NCI-H2107 (cell line): ENCODE measurements at regions not wholly inside any gene's neighbourhood (a gene's known extent, or its start where the extent isn't known, plus 50 kb on each side); places are given as distances from the start of the nearest gene placed in this dataset.

Source experiments
- DNase-seq: peaks from one replicate; lab custom pipeline; 2025; lab: John Stamatoyannopoulos, UW

DNA sequence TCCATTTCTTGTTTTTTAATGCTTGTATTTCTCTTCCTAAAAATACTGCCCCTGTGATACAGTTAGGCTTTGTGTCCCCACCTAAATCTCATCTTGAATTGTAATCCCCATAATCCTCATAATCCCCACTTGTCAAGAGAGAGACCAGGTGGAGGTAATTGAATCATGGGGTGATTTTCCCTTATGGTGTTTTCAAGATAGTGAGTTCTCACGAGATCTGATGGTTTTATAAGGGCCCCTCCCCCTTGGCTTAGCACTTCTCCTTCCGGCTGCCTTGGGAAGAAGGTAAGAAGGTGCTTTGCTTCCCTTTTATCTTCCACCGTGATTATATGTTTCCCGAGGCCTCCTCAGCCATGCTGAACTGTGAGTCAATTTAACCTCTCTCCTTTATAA, 227.4 kb downstream of the MAN2A1 start:
- no peak for DNase-seq

DNA sequence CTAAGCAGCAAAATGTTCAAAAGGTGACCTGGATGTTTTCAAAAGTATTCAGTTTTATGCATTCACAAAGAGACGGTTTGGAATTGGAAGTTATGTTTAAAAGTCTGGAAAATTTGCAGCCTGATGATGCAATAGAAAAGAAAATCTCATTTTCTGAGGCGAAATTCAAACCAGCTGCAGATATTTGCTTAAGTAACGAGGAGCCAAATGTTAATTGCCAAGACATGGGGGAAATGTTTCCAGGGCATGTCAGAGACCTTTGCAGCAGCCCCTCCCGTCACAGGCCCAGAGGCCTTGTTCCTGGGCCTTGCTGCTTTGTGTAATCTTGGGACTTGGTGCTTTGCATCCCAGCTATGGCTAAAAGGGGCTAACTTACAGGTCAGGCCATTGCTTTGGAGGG, 228.2 kb downstream of the MAN2A1 start:
- DNase-seq = no peak

DNA sequence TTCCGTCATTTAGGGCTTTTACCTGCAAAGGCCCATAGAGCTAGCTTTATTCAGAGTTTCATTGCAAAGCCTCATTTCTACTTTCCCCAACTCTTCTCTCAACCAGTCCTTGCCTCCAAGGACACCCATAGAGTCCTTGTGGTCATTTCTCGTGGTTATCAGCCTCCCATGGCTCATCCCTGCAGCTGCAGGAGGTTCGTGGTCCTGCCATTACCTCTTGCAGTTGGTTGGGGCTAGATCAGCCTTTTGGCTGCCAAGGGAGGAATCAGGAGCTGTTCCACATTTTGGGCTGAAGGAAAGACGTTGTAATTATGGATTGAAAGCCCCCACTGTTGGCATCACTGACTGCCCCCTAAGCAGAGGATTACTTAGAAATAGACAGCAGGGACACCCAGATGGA, 231.0 kb downstream of the MAN2A1 start:
- no peak for DNase-seq

DNA sequence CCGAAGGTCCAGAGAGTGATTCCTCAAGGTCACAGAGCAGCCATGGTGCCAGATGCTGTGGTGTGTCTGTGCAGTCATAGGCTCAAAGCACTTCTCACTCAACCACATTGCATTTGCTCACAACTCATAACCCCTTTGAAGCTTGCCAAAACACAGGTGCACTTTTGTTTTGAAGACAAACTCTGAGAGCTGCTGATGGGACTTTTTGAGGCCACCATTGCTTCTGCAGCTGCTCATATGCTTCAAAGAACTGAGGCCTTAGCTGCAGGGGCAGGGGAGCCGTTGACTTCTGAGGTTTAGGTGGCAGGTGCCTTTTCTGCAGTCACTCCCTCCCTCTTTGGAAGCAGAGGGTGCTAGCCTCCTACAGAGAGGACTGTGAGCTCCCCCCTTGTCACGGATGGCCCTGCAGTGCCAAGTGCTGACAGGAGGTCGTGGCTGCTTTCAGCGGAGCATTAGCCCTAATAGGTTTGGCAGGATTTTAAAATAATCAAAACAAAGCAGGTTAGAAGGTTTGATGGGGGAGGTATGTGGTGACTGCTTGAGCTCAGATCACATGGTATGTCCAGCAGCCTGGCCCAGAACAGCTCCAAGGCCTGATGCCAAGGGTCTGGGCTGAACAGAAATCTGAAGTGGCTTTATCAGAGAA, 232.1 kb downstream of the MAN2A1 start:
- DNase-seq = peak; percentile 30

DNA sequence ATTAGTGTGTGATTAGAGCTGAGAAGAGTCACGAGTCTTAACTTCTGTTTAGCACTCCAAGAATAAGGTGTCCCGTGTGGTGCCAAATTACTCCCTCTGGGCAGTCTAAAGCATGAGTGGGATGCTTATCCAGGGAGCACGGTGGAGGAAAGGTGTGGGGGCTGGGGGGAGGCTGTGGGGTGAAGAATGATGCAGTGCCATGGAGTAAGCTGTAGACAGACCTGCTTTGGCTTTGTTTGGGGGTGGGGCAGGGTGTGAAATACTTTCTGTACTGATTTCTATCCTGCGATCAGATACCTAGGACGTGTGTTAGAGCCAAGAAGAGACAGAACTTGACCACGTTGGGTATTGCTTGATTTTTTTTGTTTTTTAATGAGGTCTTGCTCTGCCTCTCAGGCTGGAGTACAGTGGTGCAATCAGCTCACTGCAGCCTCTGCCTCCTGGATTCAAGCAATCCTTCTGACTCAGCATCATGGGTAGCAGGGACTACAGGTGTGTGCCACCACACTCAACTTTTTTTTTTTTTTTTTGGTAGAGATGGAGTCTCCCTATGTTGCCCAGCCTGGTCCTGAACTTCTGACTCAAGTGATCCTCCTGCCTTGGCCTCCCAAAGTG, 232.8 kb downstream of the MAN2A1 start:
- DNase-seq = no peak

DNA sequence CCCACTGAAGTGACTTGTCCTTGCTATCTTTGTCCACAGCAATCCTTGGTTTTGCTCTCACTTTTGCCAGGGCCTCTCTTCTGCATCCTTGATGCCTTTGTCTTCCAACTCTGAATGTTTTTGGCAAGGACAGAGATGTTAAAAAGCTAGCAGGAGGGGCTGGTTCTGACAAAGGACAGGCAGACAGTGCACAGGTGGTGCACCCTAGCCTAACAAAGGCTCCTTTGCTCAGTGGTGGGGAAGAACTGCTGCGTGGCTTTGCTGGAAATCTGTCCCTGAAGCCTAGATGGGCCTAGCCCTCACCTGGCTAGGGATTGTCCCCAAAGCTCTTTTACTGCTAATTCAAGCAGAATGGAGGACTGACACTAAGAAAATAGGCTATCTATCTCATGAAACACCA, 233.5 kb downstream of the MAN2A1 start:
- no peak for DNase-seq

DNA sequence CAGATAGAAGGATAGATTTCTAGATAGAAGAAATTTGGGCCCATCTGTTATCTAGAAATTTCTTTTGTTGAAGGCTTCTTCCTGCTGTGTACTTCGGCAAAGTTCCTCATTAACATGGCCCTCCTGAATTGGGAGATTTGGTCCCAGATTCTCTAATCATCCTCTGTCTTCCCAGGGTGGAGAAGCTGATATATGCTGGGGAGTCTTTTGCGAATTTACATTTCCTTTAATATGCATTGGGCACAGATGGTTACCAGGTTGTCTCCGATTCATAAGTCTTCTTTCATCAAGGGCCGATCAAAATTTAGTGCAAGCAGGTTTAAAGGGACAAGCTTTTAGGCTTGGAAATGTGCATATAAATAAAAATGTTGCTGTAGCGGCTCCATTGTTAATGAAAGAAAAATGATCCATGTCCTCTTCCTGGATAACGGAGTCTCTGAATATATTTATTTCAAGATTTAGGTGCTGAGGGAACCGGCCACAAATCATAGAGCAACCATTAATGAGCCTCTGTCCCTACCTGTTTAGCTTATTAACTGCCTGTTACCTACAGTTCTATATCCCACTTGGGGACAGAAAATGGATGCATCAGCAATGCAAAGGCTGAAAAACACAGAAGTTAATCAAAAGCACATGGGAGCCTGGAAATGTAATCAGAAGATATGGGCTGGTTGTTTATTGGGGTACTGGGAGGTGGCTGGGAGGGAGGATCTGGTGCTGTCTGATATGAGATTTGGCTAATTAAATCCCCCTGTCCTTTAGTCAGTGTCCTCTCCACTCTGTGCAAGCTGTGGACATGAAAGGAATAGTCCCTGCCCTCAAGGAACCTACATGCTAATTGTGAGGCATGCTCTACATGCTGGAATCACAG, 234.7 kb downstream of the MAN2A1 start:
- no peak for DNase-seq

DNA sequence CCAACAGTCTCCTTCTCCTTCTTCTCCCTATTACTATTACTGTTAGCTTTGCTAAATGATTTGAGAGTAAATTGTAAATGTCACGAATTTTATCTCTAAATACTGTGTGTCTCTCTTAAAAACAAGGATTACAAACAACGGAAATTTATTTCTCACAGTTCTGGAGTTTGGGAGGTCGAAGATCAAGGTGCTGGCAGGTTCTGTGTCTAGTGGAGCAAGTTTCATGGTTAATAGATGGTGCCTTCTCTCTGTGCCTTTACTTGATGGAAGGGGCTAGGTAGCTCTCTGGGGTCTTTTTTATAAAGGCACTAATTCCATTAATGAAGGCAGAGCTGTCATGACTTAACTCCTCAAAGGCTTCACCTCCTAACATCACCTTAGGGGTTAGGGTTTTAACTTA, 237.9 kb downstream of the MAN2A1 start:
- DNase-seq = no peak

DNA sequence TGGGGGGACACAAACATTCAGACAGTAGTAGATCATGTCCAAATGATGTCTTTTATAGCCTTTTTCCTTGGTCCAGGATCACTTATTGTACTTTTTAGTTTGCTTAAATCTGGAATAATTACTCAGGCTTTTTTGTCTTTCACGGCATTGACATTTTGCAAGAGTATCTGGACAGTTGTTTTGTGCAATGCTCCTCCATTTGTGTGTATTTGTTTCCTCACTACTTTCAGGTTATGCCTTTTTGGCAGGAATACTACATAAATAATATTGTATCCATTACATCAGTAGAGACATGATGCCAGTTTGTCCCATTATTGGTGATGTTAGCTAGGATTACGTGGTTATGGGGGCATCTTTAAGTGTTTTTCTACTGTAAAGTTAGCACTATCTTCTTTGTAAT, 238.3 kb downstream of the MAN2A1 start:
- DNase-seq = no peak

DNA sequence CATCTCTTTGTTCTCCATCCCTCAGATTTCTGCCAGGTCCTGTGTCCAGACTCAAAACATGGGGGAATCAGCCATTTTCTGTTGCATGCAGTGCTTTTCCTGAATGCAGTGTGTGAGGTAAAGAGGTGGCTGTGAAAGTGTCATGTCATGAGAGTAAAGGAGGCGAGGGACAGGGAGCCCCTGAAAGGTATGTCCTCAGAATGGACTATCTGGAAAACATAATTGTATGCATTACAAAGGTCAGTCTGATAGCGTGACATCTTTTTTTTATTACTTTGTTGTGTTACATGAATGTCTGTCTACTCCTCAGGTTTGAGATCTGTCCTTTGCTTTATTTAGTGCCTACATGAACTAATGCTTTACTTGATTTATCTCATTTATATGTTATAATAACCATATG, 239.1 kb downstream of the MAN2A1 start:
- no peak for DNase-seq

DNA sequence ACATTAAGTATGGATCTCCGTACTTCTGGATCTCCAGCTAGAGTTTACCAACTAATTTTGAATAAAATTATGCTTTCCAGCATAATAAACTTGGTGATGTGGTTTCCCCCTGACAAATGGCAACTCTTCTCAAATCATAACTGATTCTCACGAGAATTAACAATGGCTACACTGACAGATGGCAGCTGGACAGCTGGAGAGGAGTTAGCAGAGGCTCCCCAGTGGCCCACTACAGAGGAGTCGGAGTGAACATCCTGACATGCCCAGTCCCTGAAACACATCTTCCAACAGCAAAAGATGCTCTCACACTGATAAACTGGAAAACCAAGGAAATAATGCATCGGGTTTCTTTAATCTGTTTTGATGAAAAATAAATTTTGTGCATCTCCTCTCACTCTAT, 239.6 kb downstream of the MAN2A1 start:
- no peak for DNase-seq

DNA sequence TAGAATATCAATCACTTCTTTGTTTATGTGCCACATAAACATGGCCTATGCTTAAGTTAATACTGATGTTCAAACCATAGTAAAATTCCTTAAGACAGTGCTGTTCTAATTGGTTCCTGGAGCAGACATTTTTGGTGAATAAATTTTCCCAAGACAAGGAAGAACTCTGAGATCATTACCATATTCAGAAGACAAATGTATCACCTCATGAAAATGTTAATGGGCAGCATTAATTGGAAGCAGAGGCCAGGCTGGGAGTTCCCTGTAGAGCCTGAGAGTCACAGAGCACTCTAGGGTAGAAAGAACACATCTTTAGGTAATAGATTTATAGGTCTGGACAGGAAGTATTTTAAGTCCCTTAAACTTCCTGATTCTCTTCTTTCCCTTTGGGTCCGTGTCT, 240.2 kb downstream of the MAN2A1 start:
- DNase-seq = no peak

DNA sequence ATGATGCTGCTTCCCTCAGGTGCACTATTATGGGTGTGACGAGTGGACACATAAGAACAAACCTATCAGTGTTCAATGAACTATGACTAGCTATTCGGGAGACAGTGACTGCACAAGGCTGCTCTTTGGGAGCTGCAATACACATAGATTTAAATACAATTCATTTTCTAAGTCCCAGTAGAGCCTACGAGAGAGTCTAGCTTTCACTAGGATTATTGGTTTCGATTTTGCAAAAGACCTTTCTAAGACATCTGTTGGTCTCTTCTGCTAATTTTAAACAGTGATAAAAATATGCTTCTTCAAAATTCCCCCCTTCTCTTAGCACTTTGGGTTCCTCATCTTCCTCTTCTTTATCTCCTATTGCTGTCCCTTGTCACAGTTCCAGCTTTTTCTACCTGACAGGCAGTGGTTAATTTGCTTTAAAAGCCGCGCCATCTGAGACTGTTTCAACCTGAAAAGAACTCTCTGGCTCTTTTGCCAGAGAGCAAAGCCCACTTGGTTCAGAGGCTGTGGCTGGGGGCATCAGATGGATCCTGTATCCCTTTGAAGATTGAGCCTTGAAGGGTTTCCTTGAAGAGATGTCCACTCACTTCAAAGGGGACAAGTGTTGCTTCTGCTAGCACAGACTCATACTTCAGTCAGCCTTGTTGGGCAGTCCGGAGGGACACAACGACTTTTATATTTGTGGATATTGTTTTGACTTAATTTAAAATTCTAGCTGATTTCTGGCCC, 241.5 kb downstream of the MAN2A1 start:
- no peak for DNase-seq

DNA sequence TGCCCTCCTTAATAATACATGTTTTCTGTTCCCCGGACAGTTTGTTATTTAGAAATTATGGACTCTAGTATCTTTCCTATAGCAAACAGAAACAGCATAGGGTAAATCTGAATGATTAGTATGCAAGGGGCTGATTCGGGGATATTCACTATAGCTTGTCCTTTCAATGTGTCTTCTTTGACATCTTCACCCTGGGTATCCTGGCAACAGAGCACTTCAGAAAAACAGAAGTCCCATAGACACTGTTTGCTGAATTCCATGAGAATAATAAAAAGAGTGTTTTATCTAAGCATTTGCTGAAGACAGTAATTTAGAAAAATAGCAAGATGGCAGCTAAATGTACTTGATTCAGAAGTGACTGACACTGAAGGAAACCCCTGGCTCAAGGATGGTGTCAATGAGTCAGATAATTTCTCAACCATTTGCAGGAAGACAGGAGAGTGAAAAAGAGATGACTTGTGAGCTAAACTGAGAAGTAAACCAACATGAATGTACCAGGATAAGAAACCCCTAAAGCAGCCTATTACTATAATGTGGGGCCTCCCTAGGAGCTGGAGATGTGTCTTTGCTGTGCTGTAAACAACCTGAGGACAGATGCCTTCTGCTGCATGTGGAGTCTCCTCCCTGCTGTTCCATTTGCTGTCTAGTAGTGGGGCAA, 246.2 kb downstream of the MAN2A1 start:
- no peak for DNase-seq

DNA sequence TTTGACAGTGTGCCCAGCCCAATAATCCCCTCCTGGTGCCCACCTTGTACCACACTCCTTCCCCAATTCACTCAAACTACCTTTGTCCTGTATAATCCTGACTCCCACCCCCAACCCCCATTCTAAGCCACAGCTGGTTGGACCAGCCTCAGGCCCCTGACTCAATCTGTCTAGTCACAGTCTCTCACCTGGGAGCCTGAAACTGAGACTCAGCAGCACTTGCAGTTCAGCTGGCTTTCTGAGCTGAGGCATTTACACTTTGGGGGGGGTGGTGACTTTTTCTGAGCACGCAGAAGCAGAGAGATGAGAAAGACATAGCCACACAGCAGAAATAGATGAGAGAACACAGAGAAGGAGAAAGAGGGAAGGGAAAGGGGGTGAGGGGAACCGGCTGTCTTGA, 247.3 kb downstream of the MAN2A1 start:
- DNase-seq = no peak

DNA sequence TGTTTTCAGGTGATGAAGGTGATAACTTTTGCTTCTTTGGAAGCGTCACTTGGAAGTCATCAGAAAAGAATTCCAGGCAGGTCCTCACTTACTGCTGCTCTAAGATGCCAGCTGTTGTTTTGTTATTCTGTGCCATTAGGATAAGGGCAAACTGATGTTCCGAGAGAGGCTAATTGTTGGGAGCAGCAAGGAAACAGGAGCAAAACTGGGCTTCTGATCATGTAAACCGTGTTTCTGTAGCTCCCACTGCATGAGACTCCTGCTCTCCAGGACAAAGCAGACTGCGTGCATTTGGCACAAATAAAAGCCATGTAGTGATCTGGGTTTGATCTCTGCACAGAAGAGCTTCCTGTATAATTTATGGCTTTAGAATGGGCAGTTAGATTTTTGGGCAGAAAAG, 248.2 kb downstream of the MAN2A1 start:
- DNase-seq = no peak

DNA sequence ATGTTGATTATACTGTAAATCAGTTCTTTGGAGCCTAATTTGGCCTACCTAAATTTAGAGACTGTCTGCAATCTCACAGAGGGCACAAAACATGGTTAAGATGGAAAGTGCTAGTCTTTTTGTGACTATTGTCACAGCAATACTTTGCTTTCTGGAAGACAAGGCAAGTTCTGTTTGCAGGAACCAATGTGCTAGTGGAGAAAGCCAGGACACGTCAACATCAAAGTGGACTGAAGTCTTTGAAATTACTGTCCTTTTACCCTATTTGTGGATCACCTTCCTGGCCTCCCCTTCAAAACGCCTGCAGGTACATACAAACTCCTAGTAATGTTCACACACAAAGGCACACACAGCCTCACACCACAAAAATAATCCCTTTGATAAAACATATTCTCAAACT, 248.7 kb downstream of the MAN2A1 start:
- DNase-seq = no peak

DNA sequence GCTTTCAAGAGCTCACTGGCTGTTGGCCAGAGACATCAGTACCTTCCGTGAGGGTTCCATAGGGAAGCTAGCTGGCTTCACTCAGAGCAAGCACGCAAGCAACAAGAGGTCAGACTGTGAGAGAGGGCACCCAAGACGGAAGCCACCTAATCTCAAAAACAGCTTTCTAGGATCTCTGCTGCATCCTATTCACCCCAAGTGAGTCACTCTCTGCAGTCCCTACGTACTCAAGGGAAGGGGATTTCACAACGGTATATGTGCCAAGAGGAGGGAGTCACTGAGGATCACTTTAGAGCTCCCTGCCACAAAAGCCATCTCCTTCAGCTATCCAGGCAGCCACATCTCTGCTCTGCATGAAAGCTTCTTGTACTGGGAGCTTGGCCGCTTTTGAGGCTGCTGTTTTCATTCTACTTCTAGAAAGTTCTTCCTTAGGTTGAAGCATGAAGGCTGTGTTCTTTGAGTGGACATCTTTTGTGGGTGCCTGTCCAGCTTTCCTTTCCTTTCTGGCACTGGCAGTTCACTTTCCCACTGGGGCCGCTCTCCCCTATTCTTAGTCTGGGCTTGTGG, 249.5 kb downstream of the MAN2A1 start:
- no peak for DNase-seq

DNA sequence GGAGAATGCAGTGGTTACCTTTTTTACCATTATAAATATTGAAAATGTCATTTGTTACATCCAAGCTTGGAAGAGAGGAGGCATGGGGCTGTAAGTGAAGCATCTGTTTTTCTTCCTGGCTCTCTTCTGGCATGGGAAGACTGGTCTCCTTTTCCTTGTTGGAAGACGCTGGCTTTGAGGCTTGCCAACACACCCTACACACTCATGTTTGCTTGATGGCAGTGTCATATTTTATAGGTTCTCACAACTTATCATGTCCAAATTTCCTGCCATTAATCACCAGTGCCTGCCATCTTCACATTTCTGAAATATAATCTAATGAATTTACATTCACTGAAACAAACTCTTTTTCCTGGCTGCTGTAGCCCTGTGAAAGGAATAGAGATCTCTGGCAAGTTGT, 252.9 kb downstream of the MAN2A1 start:
- DNase-seq = no peak

DNA sequence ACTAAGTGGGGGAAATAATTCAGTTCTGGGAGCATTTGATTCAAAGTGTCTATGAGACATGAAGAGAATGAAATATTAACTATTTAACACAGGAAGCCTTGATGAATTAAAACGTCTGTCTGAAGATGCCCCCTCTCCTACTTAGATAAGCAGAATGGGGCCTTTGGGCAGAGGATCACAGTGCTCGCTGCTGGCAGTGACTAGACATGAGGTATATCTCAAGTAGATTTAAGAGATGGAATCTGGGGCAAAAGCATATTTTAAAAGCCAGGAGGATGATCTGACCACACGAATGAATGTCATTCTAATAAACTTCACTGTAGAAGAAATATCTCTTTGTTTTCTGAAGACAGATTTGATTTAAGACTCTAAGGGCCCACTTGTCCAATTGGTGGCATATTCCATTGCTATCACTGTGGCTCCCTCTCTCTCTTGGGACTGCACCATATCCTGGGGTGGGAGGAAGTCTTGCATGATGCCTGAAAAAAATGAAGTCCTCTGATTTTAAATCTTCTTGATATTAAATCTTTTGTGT, 254.0 kb downstream of the MAN2A1 start:
- DNase-seq = no peak

DNA sequence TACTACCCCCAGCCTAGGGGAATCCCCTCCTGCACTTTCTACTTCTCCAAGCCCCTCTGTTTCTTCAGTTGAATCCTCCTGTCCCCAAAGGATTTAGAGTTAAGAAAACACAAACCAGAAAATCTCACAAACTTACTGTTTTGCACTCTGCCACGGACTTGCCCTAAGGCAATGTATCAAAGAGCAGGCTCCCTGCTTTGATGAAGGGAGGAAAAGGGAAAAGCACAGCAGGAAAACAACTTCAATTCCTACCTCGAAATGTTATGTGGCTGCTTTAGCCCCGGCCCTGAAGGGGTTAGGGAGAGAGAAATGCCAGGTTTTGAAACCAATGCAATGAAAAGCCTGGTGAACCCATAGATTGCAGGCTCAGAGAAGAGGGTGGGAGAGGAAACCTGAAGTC, 254.7 kb downstream of the MAN2A1 start:
- DNase-seq = no peak
